Sigmoid colon (tissue), 6 donors: ENCODE measurements at regions not wholly inside any gene's neighbourhood (a gene's known extent, or its start where the extent isn't known, plus 50 kb on each side); places are given as distances from the start of the nearest gene placed in this dataset.

ENCODE experiments used
- DNase-seq: peaks from one replicate; pipeline ENCODE4 v3.0.0-alpha.2; 2019
- H3K27ac ChIP-seq, 4 donors: fragments of 200-600 bp; sonication (generic); one replicate each; pipeline ENCODE4 v1.5.1; 2016 to 2019; ENCODE audit warnings: mild to moderate bottlenecking in 1 of 4
- H3K27me3 ChIP-seq, 3 donors: fragments of 200-600 bp; sonication (generic); one replicate each; pipeline ENCODE4 v1.5.1; 2019; ENCODE audit warnings: mild to moderate bottlenecking in 1 of 3
- H3K36me3 ChIP-seq, 4 donors: fragments of 200-600 bp; sonication (generic); one replicate each; pipeline ENCODE4 v1.5.1; 2016 to 2019
- H3K4me1 ChIP-seq, 4 donors: fragments of 200-600 bp; sonication (generic); one replicate each; pipeline ENCODE4 v1.5.1; 2017 to 2019
- H3K4me3 ChIP-seq, 4 donors: fragments of 200-600 bp; sonication (generic); one replicate each; pipeline ENCODE4 v1.5.1; 2017 to 2019; ENCODE audit warnings: mild to moderate bottlenecking in 2 of 4, moderate library complexity in 1 of 4
- H3K9me3 ChIP-seq, 4 donors: fragments of 200-600 bp in 3 of 4; sonication (generic) in 3 of 4; one replicate each; pipeline versions ENCODE4 v1.5.1 to v1.6.1; 2013 to 2019
- CTCF ChIP-seq, 4 experiments: fragments of 450-650 bp in 3 of 4; fragments of 200-600 bp in 1 of 4; IDR thresholded peaks; one replicate each; pipeline ENCODE4 v1.5.1; 2016 to 2019; ENCODE audit warnings: antibody characterized with exemption in 4 of 4, mild to moderate bottlenecking in 3 of 4, moderate library complexity in 2 of 4
- EP300 ChIP-seq, 4 donors: sonication (generic); formaldehyde crosslinking; IDR thresholded peaks; one replicate each; pipeline ENCODE4 v1.6.1; 2017; ENCODE audit warnings: antibody characterized with exemption in 4 of 4
- POLR2A ChIP-seq, 2 donors: fragments of 450-650 bp; IDR thresholded peaks; one replicate each; pipeline ENCODE4 v1.6.1; 2016; ENCODE audit warnings: antibody characterized with exemption in 2 of 2, mild to moderate bottlenecking in 2 of 2, moderate library complexity in 2 of 2
- POLR2AphosphoS5 ChIP-seq, 4 donors: sonication (generic); formaldehyde crosslinking; IDR thresholded peaks; one replicate each; pipeline ENCODE4 v1.6.1; 2017; ENCODE audit warnings: antibody characterized with exemption in 4 of 4
- WGBS, 2 donors: extraction: QIAGEN DNeasy Blood & Tissue Kit; methylation state at CpG; one replicate each; pipeline ENCODE4 v1.1.7; 2013; 5-methylcytosine and 5-hydroxymethylcytosine counted together
- intact Hi-C: fragments of 100-400 bp; cut with DNase I; formaldehyde crosslinking; loops from one replicate; pipeline ENCODE4 v1.15.1; 2023
- donor health status: healthy with polysubstance abuse.
- donor health status: healthy.

- H3K36me3 ChIP-seq, result no peaks in the 10 kb centered on the region
- no peak overlapping the region for H3K27ac ChIP-seq
- 67 to 77% methylated on average over 10 of the region's 10 CpGs for WGBS, 2 donors
- no peak for TF ChIP-seq POLR2A (IDR thresholded peaks at IDR 0.05)
- no peak for TF ChIP-seq CTCF (IDR thresholded peaks at IDR 0.05)
- no peak for TF ChIP-seq POLR2AphosphoS5 (IDR thresholded peaks at IDR 0.05)
- no peak for TF ChIP-seq EP300 (IDR thresholded peaks at IDR 0.05)
- H3K9me3 ChIP-seq, result no peaks in the 10 kb centered on the region
- no peaks in the 10 kb centered on the region for H3K4me1 ChIP-seq
- H3K4me3 ChIP-seq, result no peak overlapping the region
- DNase-seq, result peak; percentile 4
- intact Hi-C loops, result no loop called here
- H3K27me3 ChIP-seq, result no peaks in the 10 kb centered on the region
Measured at GRCh38 chr7:131656980-131657723, 100.7 kb upstream of the PODXL start.

- TF ChIP-seq POLR2A (IDR thresholded peaks at IDR 0.05), result no peak
- no peak for TF ChIP-seq EP300 (IDR thresholded peaks at IDR 0.05)
- TF ChIP-seq CTCF (IDR thresholded peaks at IDR 0.05), result no peak
- TF ChIP-seq POLR2AphosphoS5 (IDR thresholded peaks at IDR 0.05), result no peak
- no peaks in the 10 kb centered on the region for H3K36me3 ChIP-seq
- H3K27me3 ChIP-seq, result no peaks in the 10 kb centered on the region
- no peaks in the 10 kb centered on the region for H3K9me3 ChIP-seq
- H3K4me3 ChIP-seq, result no peak overlapping the region
- DNase-seq, result peak; percentile 39
- H3K4me1 ChIP-seq, result no peaks in the 10 kb centered on the region
- intact Hi-C loops, result no loop called here
- WGBS, 2 donors, result 81 to 84% methylated on average over 7 of the region's 7 CpGs
- H3K27ac ChIP-seq, result no peak overlapping the region
Measured at GRCh38 chr7:131655866-131656265, 99.4 kb upstream of the PODXL start.

GRCh38 chr7:131655447-131655846 is 99.0 kb upstream of the PODXL start:
- WGBS, 2 donors, result 91 to 94% methylated on average over 6 of the region's 6 CpGs
- no peaks in the 10 kb centered on the region for H3K9me3 ChIP-seq
- intact Hi-C loops, result no loop called here
- no peaks in the 10 kb centered on the region for H3K36me3 ChIP-seq
- no peaks in the 10 kb centered on the region for H3K4me1 ChIP-seq
- no peak overlapping the region for H3K4me3 ChIP-seq
- peak; percentile 39 for DNase-seq
- no peaks in the 10 kb centered on the region for H3K27me3 ChIP-seq
- TF ChIP-seq CTCF (IDR thresholded peaks at IDR 0.05) (no peak), POLR2A (IDR thresholded peaks at IDR 0.05) (no peak), EP300 (IDR thresholded peaks at IDR 0.05) (no peak), POLR2AphosphoS5 (IDR thresholded peaks at IDR 0.05) (no peak)
- no peak overlapping the region for H3K27ac ChIP-seq

- 24 to 29% methylated on average over 19 of the region's 19 CpGs for WGBS, 2 donors
- intact Hi-C loops, result loop anchor here (1.0 to 5.0 kb wide), 3 partner anchors 97 to 146 kb away; partner anchors contain the start of gene PODXL
- Histone ChIP-seq H3K4me1 (peaks cover 0 to 1% (median under 1%) of the 10 kb centered on the region in 4 donors), H3K9me3 (no peaks in the 10 kb centered on the region), H3K36me3 (no peaks in the 10 kb centered on the region), H3K27ac (no peak overlapping the region), H3K4me3 (no peak overlapping the region), H3K27me3 (no peaks in the 10 kb centered on the region)
- DNase-seq, result peak; percentile 89
- TF ChIP-seq POLR2A (IDR thresholded peaks at IDR 0.05) (no peak), EP300 (IDR thresholded peaks at IDR 0.05) (no peak), POLR2AphosphoS5 (IDR thresholded peaks at IDR 0.05) (no peak), CTCF (IDR thresholded peaks at IDR 0.05) (peak; percentile 83 to 97 (median 90))
Measured at GRCh38 chr7:131654668-131655326, 98.4 kb upstream of the PODXL start.
